NCI-H226 (cell line): ENCODE measurements at regions not wholly inside any gene's neighbourhood (a gene's known extent, or its start where the extent isn't known, plus 50 kb on each side); places are given as distances from the start of the nearest gene placed in this dataset.

Experiments used
- DNase-seq: peaks from one replicate; pipeline ENCODE4 v3.0.0-alpha.2; 2015

GRCh38 chr2:57859755-57860154 lies 186.9 kb upstream of the VRK2 start:
- DNase-seq = no peak

- DNase-seq = no peak
Observed at GRCh38 chr2:57862153-57862552, 184.5 kb upstream of the VRK2 start.

- no peak for DNase-seq
Observed at GRCh38 chr2:57862727-57863126, 183.9 kb upstream of the VRK2 start.

- no peak for DNase-seq
Observed at GRCh38 chr2:57864926-57865325, 181.7 kb upstream of the VRK2 start.

- DNase-seq = no peak
Observed at GRCh38 chr2:57867730-57868129, 178.9 kb upstream of the VRK2 start.

- DNase-seq = no peak
Observed at GRCh38 chr2:57868619-57869139, 177.9 kb upstream of the VRK2 start.

- no peak for DNase-seq
Observed at GRCh38 chr2:57869758-57870344, 176.8 kb upstream of the VRK2 start.

- no peak for DNase-seq
Observed at GRCh38 chr2:57876313-57876712, 170.3 kb upstream of the VRK2 start.

- DNase-seq = peak; percentile 54
Observed at GRCh38 chr2:57877811-57878170, 168.8 kb upstream of the VRK2 start.

GRCh38 chr2:57878171-57878865 lies 168.3 kb upstream of the VRK2 start:
- DNase-seq = no peak

- DNase-seq = no peak
Observed at GRCh38 chr2:57878866-57879210, 167.8 kb upstream of the VRK2 start.

- DNase-seq = no peak
Observed at GRCh38 chr2:57880446-57880845, 166.2 kb upstream of the VRK2 start.

GRCh38 chr2:57880967-57881366 lies 165.6 kb upstream of the VRK2 start:
- DNase-seq = no peak

- DNase-seq = peak; percentile 70
Observed at GRCh38 chr2:57881998-57882888, 164.4 kb upstream of the VRK2 start.

GRCh38 chr2:57882895-57883515 lies 163.6 kb upstream of the VRK2 start:
- DNase-seq = no peak

- DNase-seq = no peak
Observed at GRCh38 chr2:57884281-57884680, 162.3 kb upstream of the VRK2 start.

GRCh38 chr2:57885742-57886141 lies 160.9 kb upstream of the VRK2 start:
- no peak for DNase-seq

- no peak for DNase-seq
Observed at GRCh38 chr2:57886161-57886786, 160.3 kb upstream of the VRK2 start.

GRCh38 chr2:57888463-57888862 lies 158.1 kb upstream of the VRK2 start:
- DNase-seq = no peak

- DNase-seq = no peak
Observed at GRCh38 chr2:57890464-57890863, 156.1 kb upstream of the VRK2 start.

GRCh38 chr2:57891086-57891712 lies 155.4 kb upstream of the VRK2 start:
- DNase-seq = no peak

- no peak for DNase-seq
Observed at GRCh38 chr2:57892920-57893319, 153.7 kb upstream of the VRK2 start.
